ENCODE measurements at regions not wholly inside any gene's neighbourhood (a gene's known extent, or its start where the extent isn't known, plus 50 kb on each side); places are given as distances from the start of the nearest gene placed in this dataset.
A peak's percentile ranks its signal among the peaks of the same experiment; 100 is the strongest.
"Not testable (repeated sequence)": the region's sequence is repeated elsewhere in the genome, so short reads cannot be mapped to it uniquely, and the experiment has no call there.

DNA sequence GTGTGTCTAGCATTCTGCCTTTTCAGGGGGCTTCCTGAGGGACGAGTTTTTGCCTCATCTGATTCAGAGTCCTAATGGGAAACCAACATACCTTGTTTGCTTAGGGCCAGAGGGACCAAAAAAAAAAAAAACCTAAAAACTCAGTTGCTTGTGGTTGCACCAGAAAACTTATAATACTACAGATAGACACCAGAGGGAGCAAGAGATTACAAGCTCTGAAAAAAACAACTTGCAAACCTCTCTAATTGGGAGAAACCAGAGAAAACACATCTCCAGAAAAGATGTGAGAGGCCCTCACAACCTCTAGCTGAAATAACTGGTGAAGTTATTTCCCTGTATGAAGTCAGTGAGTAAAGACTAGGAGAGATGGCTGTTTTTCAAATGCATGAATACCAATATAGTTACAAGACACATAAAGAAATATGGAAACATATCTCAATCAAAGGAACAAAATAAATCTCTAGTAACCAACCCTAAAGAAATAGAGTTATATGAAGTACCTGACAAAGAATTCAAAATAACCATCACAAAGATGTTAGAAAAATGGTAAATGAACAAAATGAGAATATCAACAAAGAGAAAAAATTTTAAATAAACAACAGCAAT is 233.7 kb upstream of the NFIA start:
- peak; percentile 20 for DNase-seq

DNA sequence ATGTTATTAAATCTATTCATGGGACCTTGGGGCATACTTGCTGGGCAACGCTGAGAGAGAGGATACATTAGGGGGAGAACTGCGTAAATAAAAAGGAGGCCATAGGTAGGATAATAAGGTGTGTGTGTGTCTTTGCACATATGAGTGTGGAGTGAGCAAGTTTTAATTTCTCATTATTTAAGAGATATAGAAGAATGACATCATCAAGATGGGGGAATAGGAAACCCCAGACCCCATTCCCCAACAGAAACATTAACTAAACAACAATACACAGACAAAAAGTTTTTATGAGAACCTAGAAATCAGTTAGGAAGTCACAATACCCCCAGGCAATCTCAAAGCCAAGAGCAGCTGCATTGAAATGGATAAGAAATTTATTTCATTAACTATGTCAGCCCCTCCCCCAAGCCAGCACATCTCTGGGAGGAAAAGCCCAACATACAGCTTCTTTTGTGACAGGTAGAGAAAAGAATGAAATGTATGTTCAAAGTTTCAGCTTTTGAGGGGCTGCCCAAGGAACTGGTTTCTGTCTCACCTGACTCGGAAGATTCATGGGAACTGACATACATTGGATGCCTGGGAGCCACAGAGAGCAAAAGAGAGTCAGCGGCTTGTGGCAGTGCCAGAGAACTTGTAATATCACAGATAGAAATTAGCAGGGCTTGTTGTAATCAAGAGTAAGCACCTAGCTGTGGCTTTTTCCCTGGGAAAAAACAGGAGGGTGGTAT is 234.3 kb upstream of the NFIA start:
- DNase-seq, result no peak

DNA sequence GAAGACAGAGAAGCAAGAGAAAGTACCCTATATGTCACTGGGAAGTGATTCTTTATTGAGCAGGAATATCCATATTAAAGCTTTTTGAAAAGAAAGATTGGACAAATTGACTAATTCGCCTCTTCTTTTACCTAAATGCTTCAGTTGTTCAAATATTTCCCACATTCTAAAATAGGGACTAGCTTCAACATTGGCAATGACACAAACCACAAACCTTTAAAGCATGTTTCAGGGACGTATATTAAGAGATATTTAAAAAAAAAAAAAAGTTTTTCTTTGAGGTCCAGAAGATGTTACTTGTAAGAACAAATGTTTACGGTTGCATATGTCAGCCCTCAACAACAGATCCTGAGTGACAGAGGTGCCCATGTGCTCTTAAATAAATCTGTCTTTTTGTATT is 235.0 kb upstream of the NFIA start:
- DNase-seq, result no peak

DNA sequence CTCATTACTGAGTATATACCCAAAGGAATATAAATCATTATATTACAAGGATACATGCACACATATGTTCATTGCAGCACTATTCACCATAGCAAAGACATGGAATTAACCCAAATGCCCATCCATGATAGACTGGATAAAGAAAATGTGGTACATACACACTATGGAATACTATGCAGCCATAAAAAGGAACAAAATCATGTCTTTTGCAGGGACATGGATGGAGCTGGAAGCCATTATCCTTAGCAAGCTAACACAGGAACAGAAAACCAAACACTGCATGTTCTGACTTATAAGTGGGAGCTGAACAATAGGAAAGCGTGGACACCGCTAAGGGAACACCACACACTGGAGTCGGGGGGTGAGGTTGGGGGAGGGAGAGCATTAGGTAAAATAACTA is 236.7 kb upstream of the NFIA start:
- not testable (repeated sequence) for DNase-seq

DNA sequence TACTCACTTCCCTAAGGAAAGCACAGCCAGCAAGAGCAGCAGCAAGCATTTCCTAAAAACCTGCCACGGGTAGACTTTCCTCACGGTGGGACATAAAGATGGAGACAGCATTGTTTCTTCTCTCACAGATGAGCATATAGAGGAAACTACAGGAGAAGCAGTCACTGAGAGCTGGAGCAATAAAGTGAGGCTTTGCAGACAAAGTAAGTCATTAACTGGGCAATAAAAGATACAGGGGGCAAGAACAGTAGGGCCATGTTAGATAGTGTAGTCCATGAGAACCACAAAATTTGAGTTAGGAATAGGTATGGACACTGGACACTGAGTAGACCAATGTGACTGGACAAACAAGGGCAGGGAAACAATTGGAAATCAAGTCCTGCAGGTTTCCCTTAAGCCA is 240.1 kb upstream of the NFIA start:
- no peak for DNase-seq

DNA sequence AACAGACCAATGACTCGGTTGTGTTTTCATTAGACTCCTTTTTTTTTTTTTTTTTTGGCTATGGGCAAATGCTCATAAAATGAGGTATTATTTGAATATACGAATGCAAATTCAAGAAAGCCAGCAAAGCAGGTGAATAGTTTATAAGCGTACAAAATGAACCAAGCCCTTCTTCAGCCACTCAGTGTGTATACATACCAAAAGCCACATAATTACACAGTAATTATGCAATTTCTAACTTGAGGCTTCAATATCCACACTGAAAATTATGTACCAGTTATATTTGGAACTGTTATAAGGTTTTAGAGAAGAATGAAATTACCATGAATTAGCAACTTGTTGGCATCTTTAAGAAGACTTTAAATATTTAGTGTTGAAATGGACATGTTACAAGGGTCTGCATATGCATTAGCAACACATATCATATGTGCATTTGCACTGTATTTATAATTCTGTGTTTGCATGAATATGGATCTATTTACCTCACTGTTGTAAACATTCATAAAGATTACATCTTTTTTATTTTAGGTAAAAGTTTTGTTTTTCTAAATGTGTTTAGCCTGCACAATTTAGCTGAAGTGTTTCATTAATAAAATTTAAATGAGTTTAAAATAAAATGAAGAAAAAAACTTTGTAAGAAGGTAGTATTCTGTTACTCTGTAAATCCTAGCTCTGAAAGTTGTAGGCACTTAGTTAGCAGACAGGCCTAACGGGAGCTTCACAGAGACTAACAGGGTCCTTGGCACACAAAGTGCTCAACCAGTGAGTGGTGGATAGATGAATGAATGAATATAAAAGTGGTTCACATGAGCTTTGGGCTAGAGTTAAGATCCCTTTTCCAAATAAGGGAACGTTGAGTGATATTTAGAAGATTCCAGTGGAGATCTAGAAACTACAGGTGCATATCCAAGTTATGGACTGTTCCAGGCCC is 241.0 kb upstream of the NFIA start:
- no peak for DNase-seq

DNA sequence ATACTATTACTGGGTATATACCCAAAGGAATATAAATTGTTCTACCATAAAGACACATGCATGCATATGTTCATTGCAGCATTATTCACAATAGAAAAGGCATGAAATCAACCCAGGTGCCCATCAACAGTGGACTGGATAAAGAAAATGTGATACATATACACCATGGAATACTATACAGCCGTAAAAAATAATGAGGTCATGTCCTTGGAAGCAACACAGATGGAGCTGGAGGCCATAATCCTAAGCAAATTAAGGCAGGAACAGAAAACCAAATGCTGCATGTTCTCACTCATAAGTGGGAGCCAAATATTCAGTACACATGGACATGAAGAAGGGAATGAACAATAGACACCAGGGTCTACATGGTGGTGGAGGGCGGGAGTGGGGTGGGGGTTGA is 241.9 kb upstream of the NFIA start:
- not testable (repeated sequence) for DNase-seq

DNA sequence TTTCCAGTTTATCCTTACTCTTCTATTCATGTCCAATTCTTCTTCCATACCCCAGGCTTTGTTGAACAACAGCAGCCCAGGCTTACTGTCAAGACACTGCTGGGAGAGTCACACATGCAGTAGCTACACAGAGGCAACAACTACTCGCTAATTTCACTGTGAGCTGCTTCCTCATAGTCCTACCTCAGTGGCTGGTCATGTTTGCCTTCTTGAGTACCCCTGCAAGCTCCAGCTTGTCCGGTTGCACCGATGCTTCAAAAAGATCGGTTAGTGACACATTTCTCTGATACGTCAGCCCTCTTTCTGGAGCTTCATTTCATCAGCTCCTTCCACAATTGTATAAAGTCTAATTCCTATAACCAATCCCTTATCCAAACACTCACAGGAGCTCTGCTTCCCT is 246.7 kb upstream of the NFIA start:
- DNase-seq, result no peak

DNA sequence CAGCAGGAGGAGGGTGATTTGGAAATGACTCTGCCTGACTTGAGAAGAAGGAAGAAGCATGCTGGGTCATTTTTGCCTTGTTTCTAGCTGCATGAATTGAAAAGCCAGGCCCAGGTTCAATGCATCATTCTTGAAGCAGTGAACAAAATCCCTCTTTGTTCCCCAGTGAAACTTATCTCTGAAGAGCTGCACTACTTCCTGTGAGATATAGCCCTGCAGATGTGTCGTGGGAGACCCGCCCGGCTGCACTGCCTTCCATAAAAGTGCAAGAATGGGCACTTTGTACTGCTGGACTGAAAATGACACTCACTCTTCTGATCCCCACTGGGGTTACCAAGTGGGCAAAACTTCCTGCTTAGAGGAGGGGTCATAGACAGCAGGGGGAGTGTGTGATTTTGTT is 249.2 kb upstream of the NFIA start:
- no peak for DNase-seq

DNA sequence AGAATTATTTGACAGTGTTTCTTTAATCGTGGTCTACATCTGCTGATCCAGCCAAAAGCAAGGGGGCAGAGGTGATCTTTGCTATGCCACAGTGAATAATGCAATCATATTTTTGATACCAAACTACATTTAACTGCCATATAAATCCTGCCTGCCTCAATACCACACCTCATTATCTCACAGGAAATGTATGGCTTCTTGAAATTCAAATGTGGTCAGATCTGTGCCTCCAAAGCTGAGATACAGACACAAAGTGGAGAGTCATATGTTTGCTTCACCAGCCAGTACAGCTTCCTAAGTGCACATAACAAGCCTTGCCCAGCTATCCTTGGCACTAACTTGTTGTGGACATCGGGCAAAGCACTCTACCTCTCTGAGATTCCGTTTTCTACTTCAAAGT is 250.0 kb upstream of the NFIA start:
- DNase-seq, result no peak

DNA sequence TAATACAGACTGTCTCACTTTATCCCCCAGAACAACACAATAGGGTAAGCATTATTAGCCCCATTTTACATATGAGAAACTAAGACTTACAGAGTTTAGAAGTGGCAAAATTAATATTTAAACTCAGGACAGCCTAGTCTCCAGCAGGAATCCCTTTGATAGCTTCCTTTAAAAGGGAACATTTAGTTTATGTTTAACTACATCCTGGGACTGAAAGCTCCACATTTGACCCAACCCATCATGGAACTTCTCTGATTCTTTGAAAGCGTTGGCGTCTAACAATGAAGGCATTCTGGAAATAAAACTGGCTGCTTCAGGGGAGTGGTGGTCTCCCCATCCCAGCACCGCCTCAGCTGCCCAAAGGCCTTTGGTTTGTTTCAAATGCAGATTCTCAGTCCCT is 250.6 kb upstream of the NFIA start:
- no peak for DNase-seq

DNA sequence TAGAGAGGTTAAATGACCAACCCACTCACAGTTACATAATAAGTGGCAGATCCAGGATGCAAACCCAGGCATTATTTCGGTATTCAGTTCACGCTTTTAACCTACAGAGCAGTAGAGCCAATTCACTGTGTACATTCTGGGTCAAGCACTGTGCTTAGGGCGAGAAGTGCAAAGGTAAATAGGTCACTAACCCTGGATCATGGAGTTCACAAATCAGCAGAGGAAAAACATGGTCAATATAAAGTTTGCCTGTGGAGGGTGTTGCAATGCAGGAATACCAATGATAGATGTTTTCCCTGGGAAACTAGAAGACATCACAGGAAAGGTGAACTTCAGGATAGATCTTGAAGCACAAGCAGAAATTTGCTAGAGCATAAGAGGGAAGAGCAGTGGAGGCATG is 253.4 kb upstream of the NFIA start:
- DNase-seq, result no peak

DNA sequence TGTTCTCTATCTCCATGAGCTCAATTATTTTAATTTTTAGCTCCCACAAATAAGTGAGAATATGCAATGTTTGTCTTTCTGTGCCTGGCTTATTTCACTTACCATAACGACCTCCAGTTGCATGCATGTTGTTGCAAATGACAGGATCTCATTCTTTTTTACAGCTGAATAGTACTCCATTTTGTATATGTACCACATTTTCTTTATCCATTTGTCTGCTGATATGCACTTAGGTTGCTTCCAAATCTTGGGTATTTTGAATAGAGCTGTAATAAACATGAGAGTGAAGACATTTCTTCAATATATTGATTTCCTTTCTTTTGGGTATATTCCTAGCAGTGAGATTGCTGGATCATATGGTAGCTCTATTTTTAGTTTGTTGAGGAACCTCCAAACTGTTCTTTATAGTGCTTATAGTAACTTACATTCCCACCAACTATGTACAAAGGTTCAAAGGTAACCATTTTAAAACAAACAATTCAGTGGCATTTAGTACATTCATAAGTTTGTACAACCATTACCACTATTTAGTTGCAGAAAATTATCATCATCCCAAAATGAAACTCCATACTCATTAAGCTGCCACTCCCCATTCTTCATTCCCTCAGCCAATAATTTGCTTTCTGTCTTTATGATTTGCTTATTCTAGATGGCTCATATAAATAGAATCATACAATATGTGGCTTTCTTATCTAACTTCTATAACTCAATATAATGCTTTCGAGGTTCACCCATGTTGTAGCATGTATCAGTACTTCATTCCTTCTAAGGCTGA is 255.9 kb upstream of the NFIA start:
- DNase-seq, result no peak

DNA sequence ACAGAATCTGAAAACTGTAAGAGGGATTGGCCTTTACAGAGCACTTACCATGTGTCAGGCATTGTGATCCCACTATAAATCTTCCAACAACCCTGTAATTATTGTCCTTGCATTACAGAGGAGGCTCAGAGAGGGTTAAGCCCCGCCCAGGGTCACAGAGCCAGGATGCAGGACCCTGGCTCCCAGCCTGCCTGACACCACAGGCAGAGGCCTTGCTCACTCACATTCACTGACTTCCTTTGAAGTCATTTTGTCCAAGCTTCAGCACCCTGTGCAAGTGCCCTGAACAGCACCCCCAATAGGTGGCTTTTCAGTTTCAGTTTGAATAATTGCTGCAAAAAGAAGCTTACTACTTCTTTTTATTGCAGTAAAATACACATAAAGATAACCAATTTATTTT is 256.8 kb upstream of the NFIA start:
- DNase-seq, result no peak

DNA sequence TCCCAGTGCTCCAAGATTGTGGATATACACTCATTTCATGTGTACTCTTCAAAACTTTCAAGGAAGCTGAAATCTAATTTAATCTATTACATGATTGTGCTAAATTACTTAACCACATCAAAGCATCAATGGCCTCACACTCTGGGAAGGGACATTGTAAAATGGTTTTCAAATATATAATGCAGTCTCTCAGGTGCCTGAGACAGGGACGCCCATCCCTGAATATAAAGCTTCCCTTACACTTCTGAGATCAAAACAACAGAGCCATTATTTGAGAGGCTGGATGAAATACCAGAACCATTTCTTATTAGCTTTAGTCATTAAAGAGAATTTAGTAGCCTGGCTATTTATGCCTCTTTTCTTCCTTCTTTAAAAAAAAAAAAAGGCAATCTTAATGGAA is 259.2 kb upstream of the NFIA start:
- no peak for DNase-seq

DNA sequence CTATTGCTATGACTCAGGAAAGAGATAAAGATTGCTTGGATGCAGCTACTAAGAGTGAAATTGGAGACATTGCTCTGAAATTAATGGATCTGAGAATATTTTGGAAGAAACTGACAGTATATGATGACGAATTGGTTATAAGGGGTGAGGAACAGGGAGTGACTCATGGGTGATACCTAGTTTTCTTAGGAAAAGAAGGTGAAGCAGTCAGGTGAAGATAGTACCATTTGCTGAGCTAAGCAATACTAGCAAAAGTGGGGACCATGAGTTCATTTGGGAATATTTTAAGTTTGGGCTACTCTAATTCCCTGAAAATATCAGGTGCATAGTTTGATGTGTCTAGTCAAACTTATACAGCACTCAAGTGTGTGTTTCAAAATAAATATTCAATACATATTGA is 260.1 kb upstream of the NFIA start:
- DNase-seq, result no peak

DNA sequence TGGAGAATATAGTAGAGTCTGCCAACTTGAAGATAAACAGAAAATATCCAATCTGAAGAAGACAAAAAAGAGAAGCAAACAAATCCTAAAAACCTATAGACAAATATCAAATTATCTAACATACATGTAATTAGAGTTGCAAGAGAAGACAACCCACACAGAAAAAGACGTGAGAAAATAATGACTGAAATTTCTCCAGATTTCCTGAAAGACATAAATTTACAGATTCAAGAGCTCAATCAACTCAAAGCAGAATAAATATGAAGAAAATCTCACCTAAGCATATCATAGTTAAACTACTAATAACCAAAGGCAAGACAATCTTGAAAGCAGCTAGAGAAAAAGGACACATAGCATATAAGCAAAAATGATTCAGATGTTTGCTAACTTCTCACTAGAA is 261.2 kb upstream of the NFIA start:
- no peak for DNase-seq

DNA sequence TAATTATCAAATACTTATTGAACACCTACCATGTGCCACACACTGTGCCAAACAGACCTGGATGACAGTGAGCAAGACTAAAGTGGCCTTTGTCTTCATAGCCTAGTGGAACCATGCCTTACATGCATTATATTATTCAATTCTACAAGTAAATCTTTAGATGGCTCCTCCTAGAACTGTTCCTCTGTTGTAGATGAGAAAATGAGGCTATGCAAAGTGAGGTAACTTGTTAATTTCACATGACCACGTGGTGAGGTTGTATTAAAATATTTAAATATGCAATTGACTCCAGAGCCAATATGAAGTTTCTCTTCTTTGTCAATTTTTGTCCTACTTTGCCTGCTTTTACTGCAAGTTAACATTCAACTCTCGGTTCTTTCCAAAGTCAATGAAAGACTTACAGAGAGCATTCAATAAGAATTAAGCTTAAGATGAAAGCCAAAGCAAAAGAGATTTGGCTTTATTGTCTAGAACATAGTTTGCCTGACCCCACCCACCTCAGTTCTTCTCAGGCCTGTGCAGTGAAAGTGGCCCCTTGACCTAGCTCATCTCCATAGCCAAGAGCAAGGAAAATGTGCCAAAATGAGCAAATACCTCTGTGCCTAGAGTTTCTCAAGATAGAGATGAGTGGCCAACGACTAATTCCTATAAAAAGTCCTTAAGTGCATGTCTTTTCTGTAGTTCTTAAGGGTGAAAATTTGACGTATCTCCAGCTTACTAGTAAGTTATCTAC is 263.2 kb upstream of the NFIA start:
- DNase-seq, result no peak

DNA sequence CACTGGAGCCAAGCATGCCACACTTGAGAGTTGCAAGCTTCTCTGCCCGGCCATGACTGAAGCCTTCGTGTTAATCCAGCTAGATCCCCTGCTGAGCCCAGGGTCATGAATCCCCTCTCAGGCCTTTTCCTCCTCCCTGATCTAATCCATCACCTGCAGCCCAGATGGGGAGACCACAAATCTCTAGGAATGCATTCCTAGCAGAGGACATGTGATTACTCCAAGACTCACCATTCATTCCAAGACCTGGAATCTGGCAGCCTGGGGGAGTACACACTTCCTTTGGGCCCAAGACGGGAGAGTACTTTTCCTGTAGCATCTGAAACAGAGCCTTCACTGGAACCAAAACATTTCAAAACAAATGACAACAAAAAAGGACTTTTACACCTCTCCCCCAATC is 269.3 kb upstream of the NFIA start:
- no peak for DNase-seq

DNA sequence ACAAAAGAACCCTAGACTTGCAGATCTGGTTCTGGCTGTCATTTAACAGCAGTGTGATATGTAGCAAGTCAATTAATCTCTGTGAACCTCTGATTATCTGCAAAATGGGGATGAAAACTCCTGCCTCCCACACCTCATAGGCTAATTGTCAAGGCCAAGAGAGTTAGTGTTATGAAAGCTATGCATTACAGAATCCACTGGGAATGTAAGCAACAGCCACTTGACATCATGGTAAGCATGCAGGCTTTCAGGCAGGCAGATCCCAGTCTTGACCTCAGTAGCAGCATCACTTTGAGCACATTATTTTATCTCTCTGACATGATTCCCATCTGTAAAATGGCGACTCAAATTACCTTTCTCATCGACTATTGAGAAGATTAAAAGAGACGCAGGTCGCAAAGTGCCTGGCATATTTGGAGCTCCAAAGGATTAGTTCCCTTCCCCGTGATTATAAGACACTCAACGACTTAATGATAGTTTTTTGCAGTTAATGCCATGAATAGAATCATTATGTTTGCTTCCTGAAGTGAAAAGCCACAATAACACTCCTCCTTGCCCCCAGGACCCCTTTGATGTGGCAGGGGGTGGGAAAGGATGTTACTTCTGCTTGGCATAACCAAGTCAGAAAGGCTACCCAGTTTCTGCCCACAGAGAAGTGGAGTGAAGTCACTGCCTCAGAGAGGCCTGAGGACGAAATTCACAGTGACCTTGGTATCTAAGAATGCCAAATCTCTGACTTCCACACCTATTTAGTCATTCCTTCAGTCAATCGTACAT is 273.0 kb upstream of the NFIA start:
- no peak for DNase-seq

DNA sequence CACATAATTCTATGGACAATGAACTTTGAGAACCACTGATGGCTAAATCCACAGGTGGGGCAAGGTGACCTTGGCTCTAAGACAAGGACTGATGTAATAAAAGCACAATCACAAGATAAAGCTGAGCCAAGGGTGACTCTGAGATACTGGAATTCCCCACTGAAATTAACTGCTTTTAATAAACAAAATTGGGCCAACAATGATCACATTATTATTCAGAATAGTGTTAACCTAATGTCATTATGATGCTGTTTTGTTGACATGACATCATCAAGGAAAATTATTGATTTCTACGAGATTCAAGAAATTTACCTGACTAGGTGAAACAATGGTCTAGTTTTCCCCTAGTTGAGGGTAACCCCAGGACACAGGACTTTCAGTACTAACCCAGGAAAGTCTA is 273.7 kb upstream of the NFIA start:
- no peak for DNase-seq

DNA sequence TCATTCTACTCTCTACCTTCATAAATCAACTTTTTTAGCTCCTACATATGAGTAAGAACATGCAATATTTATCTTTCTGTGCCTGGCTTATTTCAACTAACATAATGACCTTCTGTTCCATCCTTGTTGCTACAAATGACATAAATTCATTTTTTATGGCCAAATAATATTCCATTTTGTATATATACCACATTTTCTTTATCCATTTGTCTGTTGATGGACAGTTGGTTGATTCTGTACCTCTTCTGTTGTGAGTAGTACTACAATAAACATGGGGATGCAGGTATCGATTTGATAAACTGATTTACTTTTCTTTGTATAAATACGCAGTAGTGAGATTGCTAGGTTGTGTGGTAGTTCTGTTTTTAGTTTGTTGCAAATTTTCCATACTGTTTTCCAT is 279.5 kb upstream of the NFIA start:
- no peak for DNase-seq

Measured in AML-193 (cell line).